Caco-2 (cell line): ENCODE measurements at regions not wholly inside any gene's neighbourhood (a gene's known extent, or its start where the extent isn't known, plus 50 kb on each side); places are given as distances from the start of the nearest gene placed in this dataset.

ENCODE experiments used
- BruUV-seq: library from RNA; stranded (reverse); fragments of 400-500 nt; replicated peaks from 2 replicates; lab custom pipeline; 2021; lab: Mats Ljungman, UMichigan
- CTCF ChIA-PET: fragments of 300-600 bp; sonication (Branson Sonifier 250); formaldehyde crosslinking; loops from one replicate; lab custom pipeline; 2022; ENCODE audit warnings: antibody characterized with exemption; lab: Charles Lee
- POLR2A ChIA-PET: fragments of 300-600 bp; sonication (Branson Sonifier 250); formaldehyde crosslinking; loops from one replicate; lab custom pipeline; 2022; ENCODE audit warnings: antibody characterized with exemption; lab: Charles Lee
- DNase-seq, 2 experiments: peaks; one replicate each; pipeline versions ENCODE4 v3.0.0 to v3.0.0-alpha.2; 2020 to 2022
- H3K27me3 ChIP-seq: replicated peaks from 2 replicates; pipeline ENCODE4 v1.6.0; 2011; ENCODE audit warnings: low read length; ENCODE audit not compliant: control insufficient read depth, insufficient read depth
- H3K36me3 ChIP-seq: 2 replicates; pipeline ENCODE4 v1.5.1; 2011; ENCODE audit warnings: low read length; ENCODE audit not compliant: control insufficient read depth, insufficient read depth
- H3K4me1 ChIP-seq: fragments of 250-450 bp; sonication (Bioruptor Pico); 2 replicates; pipeline ENCODE4 v1.5.1; 2020; ENCODE audit warnings: mild to moderate bottlenecking
- H3K4me3 ChIP-seq: 2 replicates; pipeline ENCODE4 v1.5.1; 2011; ENCODE audit warnings: low read depth, mild to moderate bottlenecking, control low read depth, low read length
- H3K9me3 ChIP-seq: fragments of 250-450 bp; sonication (Bioruptor Pico); 2 replicates; pipeline ENCODE4 v1.5.1; 2020; ENCODE audit warnings: mild to moderate bottlenecking, moderate library complexity
- H3K27ac Mint-ChIP-seq: one replicate; pipeline ENCODE4 v1.8.0; 2022; ENCODE audit warnings: mixed read lengths; ENCODE audit not compliant: unreplicated experiment
- H3K27me3 Mint-ChIP-seq: one replicate; pipeline ENCODE4 v1.8.0; 2022; ENCODE audit warnings: mixed read lengths; ENCODE audit not compliant: insufficient read depth, unreplicated experiment
- H3K36me3 Mint-ChIP-seq: one replicate; pipeline ENCODE4 v1.8.0; 2022; ENCODE audit warnings: mild to moderate bottlenecking, mixed read lengths; ENCODE audit not compliant: insufficient read depth, unreplicated experiment
- H3K4me1 Mint-ChIP-seq: one replicate; pipeline ENCODE4 v1.8.0; 2022; ENCODE audit warnings: low read depth, mixed read lengths; ENCODE audit not compliant: unreplicated experiment
- H3K4me3 Mint-ChIP-seq: one replicate; pipeline ENCODE4 v1.8.0; 2022; ENCODE audit warnings: mild to moderate bottlenecking, moderate library complexity, mixed read lengths; ENCODE audit not compliant: unreplicated experiment
- H3K9me3 Mint-ChIP-seq: one replicate; pipeline ENCODE4 v1.8.0; 2022; ENCODE audit warnings: mixed read lengths; ENCODE audit not compliant: unreplicated experiment
- CTCF ChIP-seq, 2 experiments: fragments of 200-600 bp in 1 of 2; IDR thresholded peaks; 1 replicate in 1 of 2; 2 replicates in 1 of 2; pipeline versions ENCODE4 v1.5.1 to v1.8.0; 2011 to 2022; ENCODE audit warnings: antibody characterized with exemption in 1 of 2, control low read depth in 1 of 2, inconsistent platforms in 1 of 2, low read depth in 1 of 2, low read length in 1 of 2, mild to moderate bottlenecking in 1 of 2, moderate library complexity in 1 of 2; ENCODE audit not compliant: insufficient read depth in 1 of 2, severe bottlenecking in 1 of 2, unreplicated experiment in 1 of 2
- intact Hi-C: fragments of 100-400 bp; cut with micrococcal nuclease; formaldehyde crosslinking; loops from one replicate; pipeline ENCODE4 v1.10.0; 2022; ENCODE audit not compliant: unreplicated experiment

- TF ChIP-seq CTCF (IDR thresholded peaks at IDR 0.05; ENCODE audit: insufficient read depth in 1 of 2, low read depth in 1 of 2, low read length in 1 of 2, severe bottlenecking in 1 of 2, unreplicated experiment in 1 of 2): no peak
- no peaks in the 10 kb centered on the region for H3K27me3 Mint-ChIP-seq
- BruUV-seq: no TSS peak
- Histone ChIP-seq H3K9me3 (no peaks in the 10 kb centered on the region), H3K4me3 (no peak overlapping the region), H3K36me3 (no peaks in the 10 kb centered on the region), H3K4me1 (no peaks in the 10 kb centered on the region), H3K27me3 (no peaks in the 10 kb centered on the region)
- H3K27ac Mint-ChIP-seq: no peak overlapping the region
- H3K9me3 Mint-ChIP-seq: no peaks in the 10 kb centered on the region
- H3K4me3 Mint-ChIP-seq: no peak overlapping the region
- CTCF ChIA-PET: no interaction called here
- H3K36me3 Mint-ChIP-seq: no peaks in the 10 kb centered on the region
- DNase-seq: no peak
- no peaks in the 10 kb centered on the region for H3K4me1 Mint-ChIP-seq
- intact Hi-C loops: no loop called here
- POLR2A ChIA-PET: no interaction called here
These were observed 458.3 kb downstream of the MMUT start for GRCh38 chr6:49004801-49005200.

- Mint-ChIP-seq H3K36me3 (no peaks in the 10 kb centered on the region), H3K4me3 (no peak overlapping the region), H3K27me3 (no peaks in the 10 kb centered on the region), H3K9me3 (no peaks in the 10 kb centered on the region), H3K27ac (no peak overlapping the region), H3K4me1 (no peaks in the 10 kb centered on the region)
- DNase-seq: no peak
- TF ChIP-seq CTCF (IDR thresholded peaks at IDR 0.05; ENCODE audit: insufficient read depth in 1 of 2, low read depth in 1 of 2, low read length in 1 of 2, severe bottlenecking in 1 of 2, unreplicated experiment in 1 of 2): no peak
- Histone ChIP-seq H3K4me1 (no peaks in the 10 kb centered on the region), H3K4me3 (no peak overlapping the region), H3K27me3 (no peaks in the 10 kb centered on the region), H3K9me3 (no peaks in the 10 kb centered on the region), H3K36me3 (no peaks in the 10 kb centered on the region)
- intact Hi-C loops: no loop called here
- ChIA-PET POLR2A (no interaction called here), CTCF (no interaction called here)
- no TSS peak for BruUV-seq
These were observed 459.7 kb downstream of the MMUT start for GRCh38 chr6:49003348-49003747.

GRCh38 chr6:49001856-49002541 is 461.1 kb downstream of the MMUT start:
- TF ChIP-seq CTCF (IDR thresholded peaks at IDR 0.05; ENCODE audit: insufficient read depth in 1 of 2, low read depth in 1 of 2, low read length in 1 of 2, severe bottlenecking in 1 of 2, unreplicated experiment in 1 of 2): no peak
- Histone ChIP-seq H3K27me3 (no peaks in the 10 kb centered on the region), H3K36me3 (no peaks in the 10 kb centered on the region), H3K4me3 (no peak overlapping the region), H3K9me3 (no peaks in the 10 kb centered on the region), H3K4me1 (no peaks in the 10 kb centered on the region)
- ChIA-PET CTCF (no interaction called here), POLR2A (no interaction called here)
- no peak for DNase-seq
- H3K27me3 Mint-ChIP-seq: no peaks in the 10 kb centered on the region
- H3K36me3 Mint-ChIP-seq: no peaks in the 10 kb centered on the region
- H3K27ac Mint-ChIP-seq: no peak overlapping the region
- intact Hi-C loops: no loop called here
- BruUV-seq: no TSS peak
- H3K4me3 Mint-ChIP-seq: no peak overlapping the region
- H3K4me1 Mint-ChIP-seq: no peaks in the 10 kb centered on the region
- H3K9me3 Mint-ChIP-seq: no peaks in the 10 kb centered on the region
